ENCODE measurements at regions not wholly inside any gene's neighbourhood (a gene's known extent, or its start where the extent isn't known, plus 50 kb on each side); places are given as distances from the start of the nearest gene placed in this dataset.

DNA sequence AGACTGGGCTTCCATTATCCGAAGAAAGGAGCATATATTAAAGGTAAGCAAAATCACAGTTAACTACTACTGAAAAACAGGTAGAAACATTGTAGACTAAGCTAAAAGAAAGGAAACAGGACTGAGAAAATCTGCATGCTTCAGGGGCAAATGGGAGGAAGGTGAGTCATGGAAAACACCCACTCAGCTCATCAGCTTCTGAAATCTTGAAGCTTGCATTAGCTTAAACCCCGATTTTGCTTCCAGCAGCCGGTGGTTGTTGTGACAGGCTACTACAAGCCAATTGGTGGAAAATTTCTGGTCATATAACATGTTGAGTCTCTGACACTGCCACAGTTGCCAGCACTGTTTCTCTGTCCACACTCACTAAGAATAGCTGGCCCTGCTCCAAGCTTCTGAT lies 179.6 kb upstream of the PUM3 start:
- TF ChIP-seq, protein P1, sequence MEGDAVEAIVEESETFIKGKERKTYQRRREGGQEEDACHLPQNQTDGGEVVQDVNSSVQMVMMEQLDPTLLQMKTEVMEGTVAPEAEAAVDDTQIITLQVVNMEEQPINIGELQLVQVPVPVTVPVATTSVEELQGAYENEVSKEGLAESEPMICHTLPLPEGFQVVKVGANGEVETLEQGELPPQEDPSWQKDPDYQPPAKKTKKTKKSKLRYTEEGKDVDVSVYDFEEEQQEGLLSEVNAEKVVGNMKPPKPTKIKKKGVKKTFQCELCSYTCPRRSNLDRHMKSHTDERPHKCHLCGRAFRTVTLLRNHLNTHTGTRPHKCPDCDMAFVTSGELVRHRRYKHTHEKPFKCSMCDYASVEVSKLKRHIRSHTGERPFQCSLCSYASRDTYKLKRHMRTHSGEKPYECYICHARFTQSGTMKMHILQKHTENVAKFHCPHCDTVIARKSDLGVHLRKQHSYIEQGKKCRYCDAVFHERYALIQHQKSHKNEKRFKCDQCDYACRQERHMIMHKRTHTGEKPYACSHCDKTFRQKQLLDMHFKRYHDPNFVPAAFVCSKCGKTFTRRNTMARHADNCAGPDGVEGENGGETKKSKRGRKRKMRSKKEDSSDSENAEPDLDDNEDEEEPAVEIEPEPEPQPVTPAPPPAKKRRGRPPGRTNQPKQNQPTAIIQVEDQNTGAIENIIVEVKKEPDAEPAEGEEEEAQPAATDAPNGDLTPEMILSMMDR (IDR thresholded peaks at IDR 0.05): no peak
- no peak for TF ChIP-seq POLR2AphosphoS5 (IDR thresholded peaks at IDR 0.05)
- no peak for TF ChIP-seq POLR2A (IDR thresholded peaks at IDR 0.05)
- no peak for TF ChIP-seq EP300 (IDR thresholded peaks at IDR 0.05)
